A549 (cell line): ENCODE measurements at regions not wholly inside any gene's neighbourhood (a gene's known extent, or its start where the extent isn't known, plus 50 kb on each side); places are given as distances from the start of the nearest gene placed in this dataset.
"Not testable (repeated sequence)": the region's sequence is repeated elsewhere in the genome, so short reads cannot be mapped to it uniquely, and the experiment has no call there.

Source experiments
- PBX3 ChIP-seq: IDR thresholded peaks from 2 replicates; pipeline ENCODE4 v1.6.1; 2012
- POLR2A ChIP-seq: IDR thresholded peaks from 2 replicates; pipeline ENCODE4 v1.6.1; 2012; ENCODE audit warnings: mild to moderate bottlenecking, low read length
- TF ChIP-seq, protein P1 (sequence below): fragments of >200 bp; sonication (Bioruptor Twin); formaldehyde crosslinking; IDR thresholded peaks from 3 replicates; pipeline ENCODE4 v1.5.1; 2016

DNA sequence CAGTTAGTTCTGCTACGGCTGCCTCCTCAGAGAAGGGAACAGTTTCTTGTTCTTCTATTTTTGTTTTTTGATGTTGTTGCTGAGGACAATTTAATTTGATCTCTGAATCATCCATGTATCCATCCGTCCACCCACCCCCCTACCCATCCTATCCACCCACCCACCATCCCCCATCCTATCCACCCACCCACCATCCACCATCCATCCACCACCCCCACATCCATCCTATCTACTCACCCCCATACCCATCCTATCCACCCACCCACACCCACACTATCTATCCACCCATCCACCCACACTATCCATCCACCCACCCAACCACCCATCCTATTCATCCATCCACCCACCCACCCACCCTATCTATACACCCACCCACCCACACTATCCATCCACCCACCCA, 1207.2 kb downstream of the BRD1 start:
- TF ChIP-seq, protein P1, sequence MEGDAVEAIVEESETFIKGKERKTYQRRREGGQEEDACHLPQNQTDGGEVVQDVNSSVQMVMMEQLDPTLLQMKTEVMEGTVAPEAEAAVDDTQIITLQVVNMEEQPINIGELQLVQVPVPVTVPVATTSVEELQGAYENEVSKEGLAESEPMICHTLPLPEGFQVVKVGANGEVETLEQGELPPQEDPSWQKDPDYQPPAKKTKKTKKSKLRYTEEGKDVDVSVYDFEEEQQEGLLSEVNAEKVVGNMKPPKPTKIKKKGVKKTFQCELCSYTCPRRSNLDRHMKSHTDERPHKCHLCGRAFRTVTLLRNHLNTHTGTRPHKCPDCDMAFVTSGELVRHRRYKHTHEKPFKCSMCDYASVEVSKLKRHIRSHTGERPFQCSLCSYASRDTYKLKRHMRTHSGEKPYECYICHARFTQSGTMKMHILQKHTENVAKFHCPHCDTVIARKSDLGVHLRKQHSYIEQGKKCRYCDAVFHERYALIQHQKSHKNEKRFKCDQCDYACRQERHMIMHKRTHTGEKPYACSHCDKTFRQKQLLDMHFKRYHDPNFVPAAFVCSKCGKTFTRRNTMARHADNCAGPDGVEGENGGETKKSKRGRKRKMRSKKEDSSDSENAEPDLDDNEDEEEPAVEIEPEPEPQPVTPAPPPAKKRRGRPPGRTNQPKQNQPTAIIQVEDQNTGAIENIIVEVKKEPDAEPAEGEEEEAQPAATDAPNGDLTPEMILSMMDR = not testable (repeated sequence)
- TF ChIP-seq PBX3, POLR2A: not testable (repeated sequence)
